GM21390 (cell line): ENCODE measurements at regions not wholly inside any gene's neighbourhood (a gene's known extent, or its start where the extent isn't known, plus 50 kb on each side); places are given as distances from the start of the nearest gene placed in this dataset.
"Not testable (repeated sequence)": the region's sequence is repeated elsewhere in the genome, so short reads cannot be mapped to it uniquely, and the experiment has no call there.

ENCODE experiments used
- ATAC-seq: cut with Tn5 transposase; IDR thresholded peaks from one replicate; pipeline ENCODE4 v1.9.1; 2021; ENCODE audit not compliant: unreplicated experiment

GRCh38 chr15:20348291-20348899 is 193.2 kb downstream of the GOLGA6L6 start:
- no peak for ATAC-seq

- no peak for ATAC-seq
Measured at GRCh38 chr15:20346082-20346805, 195.4 kb downstream of the GOLGA6L6 start.

GRCh38 chr15:20345401-20345958 is 196.1 kb downstream of the GOLGA6L6 start:
- ATAC-seq, result no peak

- no peak for ATAC-seq
Measured at GRCh38 chr15:20344601-20345400, 196.8 kb downstream of the GOLGA6L6 start.

GRCh38 chr15:20343395-20344211 is 198.0 kb downstream of the GOLGA6L6 start:
- ATAC-seq, result not testable (repeated sequence)

GRCh38 chr15:20342601-20343394 is 198.8 kb downstream of the GOLGA6L6 start:
- not testable (repeated sequence) for ATAC-seq

GRCh38 chr15:20341901-20342600 is 199.5 kb downstream of the GOLGA6L6 start:
- no peak for ATAC-seq

- ATAC-seq, result no peak
Measured at GRCh38 chr15:20340931-20341661, 200.5 kb downstream of the GOLGA6L6 start.

- no peak for ATAC-seq
Measured at GRCh38 chr15:20340331-20340811, 201.2 kb downstream of the GOLGA6L6 start.

- ATAC-seq, result not testable (repeated sequence)
Measured at GRCh38 chr15:20339086-20339791, 202.4 kb downstream of the GOLGA6L6 start.

GRCh38 chr15:20338671-20339070 is 202.9 kb downstream of the GOLGA6L6 start:
- ATAC-seq, result not testable (repeated sequence)

- ATAC-seq, result not testable (repeated sequence)
Measured at GRCh38 chr15:20337238-20337637, 204.4 kb downstream of the GOLGA6L6 start.

- ATAC-seq, result not testable (repeated sequence)
Measured at GRCh38 chr15:20334451-20334850, 207.1 kb downstream of the GOLGA6L6 start.

GRCh38 chr15:20325751-20326150 is 215.8 kb downstream of the GOLGA6L6 start:
- not testable (repeated sequence) for ATAC-seq

- not testable (repeated sequence) for ATAC-seq
Measured at GRCh38 chr15:20317132-20317531, 224.5 kb downstream of the GOLGA6L6 start.

- not testable (repeated sequence) for ATAC-seq
Measured at GRCh38 chr15:20311014-20311680, 230.5 kb downstream of the GOLGA6L6 start.

GRCh38 chr15:20310603-20311002 is 231.0 kb downstream of the GOLGA6L6 start:
- ATAC-seq, result no peak
